Thoracic aorta (tissue), 2 donors: ENCODE measurements at regions not wholly inside any gene's neighbourhood (a gene's known extent, or its start where the extent isn't known, plus 50 kb on each side); places are given as distances from the start of the nearest gene placed in this dataset.

Source experiments
- ATAC-seq: fragments of 150-250 bp; one replicate; pipeline ENCODE4 v1.8.0; 2017; ENCODE audit warnings: low read depth; ENCODE audit not compliant: insufficient number of reproducible peaks, low FRiP score
- DNase-seq: peaks from one replicate; pipeline ENCODE4 v3.0.0-alpha.2; 2020; ENCODE audit warnings: low spot score
- H3K27ac ChIP-seq, 2 donors: fragments of 200-600 bp; sonication (generic); 1 replicate in 1 of 2; 2 replicates in 1 of 2; pipeline ENCODE4 v1.5.1; 2016; ENCODE audit warnings: mild to moderate bottlenecking in 2 of 2, moderate library complexity in 2 of 2
- H3K27me3 ChIP-seq: fragments of 200-600 bp; sonication (generic); replicated peaks from 2 replicates; pipeline ENCODE4 v1.6.0; 2016; ENCODE audit warnings: mild to moderate bottlenecking; ENCODE audit not compliant: insufficient read depth
- H3K36me3 ChIP-seq: fragments of 200-600 bp; sonication (generic); one replicate; pipeline ENCODE4 v1.5.1; 2016
- H3K4me1 ChIP-seq, 2 donors: fragments of 200-600 bp; sonication (generic); 1 replicate in 1 of 2; 2 replicates in 1 of 2; pipeline versions ENCODE4 v1.5.1 to v1.6.0; 2016; ENCODE audit warnings: low read depth in 2 of 2, mild to moderate bottlenecking in 1 of 2; ENCODE audit not compliant: control insufficient read depth in 1 of 2
- H3K4me3 ChIP-seq: fragments of 200-600 bp; sonication (generic); 2 replicates; pipeline ENCODE4 v1.5.1; 2016; ENCODE audit warnings: mild to moderate bottlenecking
- H3K9me3 ChIP-seq: fragments of 200-600 bp; sonication (generic); 2 replicates; pipeline ENCODE4 v1.5.1; 2016
- TF ChIP-seq, protein P1 (sequence below): fragments of 200-600 bp; sonication (generic); IDR thresholded peaks from one replicate; pipeline ENCODE4 v1.5.1; 2019; ENCODE audit warnings: antibody characterized with exemption

DNA sequence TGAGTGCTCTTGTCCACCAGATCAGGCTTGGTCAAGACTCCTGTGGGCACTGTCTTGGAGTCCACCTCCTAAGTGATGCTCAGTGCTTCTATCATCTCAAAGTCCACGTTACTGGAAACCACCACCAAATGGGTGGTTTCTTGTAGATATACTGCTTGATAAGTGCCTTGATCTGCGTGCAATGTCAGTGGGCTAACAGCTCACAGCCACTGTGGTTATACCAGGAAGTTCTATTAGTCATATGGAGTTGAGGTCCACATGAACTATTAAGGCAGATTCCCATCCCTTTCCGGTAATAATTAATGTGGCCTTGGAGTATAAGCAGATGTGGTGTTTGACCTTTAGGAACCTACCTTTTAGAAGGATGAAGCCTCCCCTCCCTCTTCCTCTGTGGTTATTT lies 161.9 kb downstream of the ZNF518B start:
- Histone ChIP-seq H3K4me3 (no peak overlapping the region), H3K27ac (no peak overlapping the region), H3K27me3 (no peaks in the 10 kb centered on the region), H3K36me3 (no peaks in the 10 kb centered on the region), H3K4me1 (no peaks in the 10 kb centered on the region), H3K9me3 (no peaks in the 10 kb centered on the region)
- no peak for ATAC-seq
- TF ChIP-seq, protein P1, sequence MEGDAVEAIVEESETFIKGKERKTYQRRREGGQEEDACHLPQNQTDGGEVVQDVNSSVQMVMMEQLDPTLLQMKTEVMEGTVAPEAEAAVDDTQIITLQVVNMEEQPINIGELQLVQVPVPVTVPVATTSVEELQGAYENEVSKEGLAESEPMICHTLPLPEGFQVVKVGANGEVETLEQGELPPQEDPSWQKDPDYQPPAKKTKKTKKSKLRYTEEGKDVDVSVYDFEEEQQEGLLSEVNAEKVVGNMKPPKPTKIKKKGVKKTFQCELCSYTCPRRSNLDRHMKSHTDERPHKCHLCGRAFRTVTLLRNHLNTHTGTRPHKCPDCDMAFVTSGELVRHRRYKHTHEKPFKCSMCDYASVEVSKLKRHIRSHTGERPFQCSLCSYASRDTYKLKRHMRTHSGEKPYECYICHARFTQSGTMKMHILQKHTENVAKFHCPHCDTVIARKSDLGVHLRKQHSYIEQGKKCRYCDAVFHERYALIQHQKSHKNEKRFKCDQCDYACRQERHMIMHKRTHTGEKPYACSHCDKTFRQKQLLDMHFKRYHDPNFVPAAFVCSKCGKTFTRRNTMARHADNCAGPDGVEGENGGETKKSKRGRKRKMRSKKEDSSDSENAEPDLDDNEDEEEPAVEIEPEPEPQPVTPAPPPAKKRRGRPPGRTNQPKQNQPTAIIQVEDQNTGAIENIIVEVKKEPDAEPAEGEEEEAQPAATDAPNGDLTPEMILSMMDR, result no peak
- DNase-seq, result no peak

GRCh38 chr4:10289538-10289906 lies 167.7 kb downstream of the ZNF518B start:
- H3K4me1 ChIP-seq, result no peaks in the 10 kb centered on the region
- DNase-seq (no peak), ATAC-seq (no peak)
- H3K27ac ChIP-seq, result no peak overlapping the region
- TF ChIP-seq, protein P1, result no peak
- no peak overlapping the region for H3K4me3 ChIP-seq
- H3K27me3 ChIP-seq, result no peaks in the 10 kb centered on the region
- no peaks in the 10 kb centered on the region for H3K9me3 ChIP-seq
- no peaks in the 10 kb centered on the region for H3K36me3 ChIP-seq

DNA sequence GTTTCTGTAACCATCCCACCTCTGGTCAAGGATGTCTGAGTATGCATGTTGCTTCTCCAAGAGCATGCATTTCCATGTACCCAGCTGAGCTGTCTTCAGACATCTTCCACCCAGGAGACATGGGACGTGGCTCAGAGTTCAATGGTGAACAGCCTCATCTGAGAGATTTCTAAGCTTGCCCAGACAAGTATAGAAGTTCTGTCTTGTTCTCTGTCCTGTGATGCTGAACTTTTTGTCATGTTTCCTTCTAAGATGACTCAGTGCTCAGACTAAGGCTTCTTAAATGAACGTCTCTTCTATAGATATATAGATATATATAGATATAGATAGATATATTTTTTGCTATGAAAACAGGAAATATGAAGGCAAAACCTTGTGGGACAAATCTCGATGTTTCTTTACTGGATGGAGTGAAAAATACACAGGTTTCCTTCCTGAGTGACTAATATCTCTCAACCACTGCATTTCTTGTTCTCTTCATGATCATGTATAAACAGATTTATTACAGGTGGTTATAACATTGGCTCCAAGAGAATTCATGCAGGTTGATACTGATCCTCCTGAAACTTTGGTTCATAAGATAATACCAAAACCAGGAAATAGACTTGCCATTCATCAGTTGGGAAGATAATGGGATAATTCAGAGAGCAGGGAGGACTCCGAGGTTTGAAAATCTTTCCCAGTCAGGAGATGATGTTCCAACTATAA lies 168.2 kb downstream of the ZNF518B start:
- Histone ChIP-seq H3K9me3 (no peaks in the 10 kb centered on the region), H3K4me1 (no peaks in the 10 kb centered on the region), H3K4me3 (no peak overlapping the region), H3K36me3 (no peaks in the 10 kb centered on the region), H3K27me3 (no peaks in the 10 kb centered on the region), H3K27ac (no peak overlapping the region)
- ATAC-seq, result no peak
- DNase-seq, result no peak
- TF ChIP-seq, protein P1, result no peak

- H3K27me3 ChIP-seq, result no peaks in the 10 kb centered on the region
- DNase-seq, result no peak
- H3K9me3 ChIP-seq, result no peaks in the 10 kb centered on the region
Measured at GRCh38 chr4:10285028-10285427, 168.4 kb upstream of the WDR1 start.

GRCh38 chr4:10283761-10284160 lies 167.2 kb upstream of the WDR1 start:
- Histone ChIP-seq H3K4me1 (peaks cover 5% of the 10 kb centered on the region in 2 donors), H3K27me3 (no peaks in the 10 kb centered on the region), H3K36me3 (no peaks in the 10 kb centered on the region), H3K9me3 (no peaks in the 10 kb centered on the region), H3K4me3 (no peak overlapping the region), H3K27ac (no peak overlapping the region)
- TF ChIP-seq, protein P1, result no peak
- no peak for ATAC-seq
- no peak for DNase-seq

More at GRCh38 chr4:10285028-10285427, 168.4 kb upstream of the WDR1 start:
- Histone ChIP-seq H3K4me1 (peaks cover 5% of the 10 kb centered on the region in 2 donors), H3K36me3 (no peaks in the 10 kb centered on the region), H3K27ac (no peak overlapping the region), H3K4me3 (no peak overlapping the region)
- TF ChIP-seq, protein P1, result no peak
- no peak for ATAC-seq
